H1 (cell line): ENCODE measurements at regions not wholly inside any gene's neighbourhood (a gene's known extent, or its start where the extent isn't known, plus 50 kb on each side); places are given as distances from the start of the nearest gene placed in this dataset.

Experiments
- HDAC6 ChIP-seq: IDR thresholded peaks from one replicate; pipeline ENCODE4 v1.7.1; 2012; ENCODE audit warnings: low read depth, mild to moderate bottlenecking, inconsistent platforms, low read length, moderate library complexity
- NRF1 ChIP-seq: IDR thresholded peaks from 2 replicates; pipeline ENCODE4 v1.6.1; 2011; ENCODE audit warnings: mild to moderate bottlenecking, low read depth, low read length, improper control_type of control experiment
- SP2 ChIP-seq: IDR thresholded peaks from 2 replicates; pipeline ENCODE4 v1.6.1; 2012; ENCODE audit warnings: mild to moderate bottlenecking, low read length, inconsistent platforms
- SRF ChIP-seq: IDR thresholded peaks from 2 replicates; pipeline ENCODE4 v1.6.1; 2011; ENCODE audit warnings: mild to moderate bottlenecking, low read depth, low read length, moderate library complexity
- SUZ12 ChIP-seq: fragments of 200-600 bp; sonication (generic); IDR thresholded peaks from 2 replicates; pipeline ENCODE4 v1.6.1; 2012; ENCODE audit warnings: mild to moderate bottlenecking, inconsistent platforms, low read length, moderate library complexity, mixed read lengths
- TF ChIP-seq, protein P1 (sequence below): fragments of 300-600 bp; sonication (generic); IDR thresholded peaks from 2 replicates; pipeline ENCODE4 v1.7.1; 2012; ENCODE audit warnings: low read length, moderate library complexity, mild to moderate bottlenecking, inconsistent platforms; ENCODE audit not compliant: insufficient replicate concordance
- TF ChIP-seq, protein P2 (sequence below): IDR thresholded peaks from 2 replicates; pipeline ENCODE4 v1.6.1; 2012; ENCODE audit warnings: low read length, inconsistent platforms

DNA sequence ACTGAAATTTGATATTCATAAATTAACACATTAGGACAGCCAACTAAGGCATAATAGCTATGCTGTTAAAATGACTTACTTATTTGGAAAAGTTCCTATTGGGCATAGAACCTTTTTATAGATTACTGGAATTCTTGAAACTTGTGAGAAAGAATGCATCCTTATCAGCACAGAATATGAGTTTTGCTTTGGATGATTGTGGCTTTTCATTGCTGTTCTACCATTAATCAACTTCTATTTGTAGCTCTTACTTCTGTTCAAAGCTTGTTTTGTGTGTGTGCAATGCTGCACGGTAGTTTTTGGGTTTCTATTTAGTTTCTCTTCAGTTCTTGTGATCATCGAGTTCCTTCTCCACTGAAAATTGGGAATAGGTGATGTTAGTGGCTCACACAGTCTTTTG is 152.4 kb upstream of the PELI2 start (continued):
- TF ChIP-seq, protein P1, sequence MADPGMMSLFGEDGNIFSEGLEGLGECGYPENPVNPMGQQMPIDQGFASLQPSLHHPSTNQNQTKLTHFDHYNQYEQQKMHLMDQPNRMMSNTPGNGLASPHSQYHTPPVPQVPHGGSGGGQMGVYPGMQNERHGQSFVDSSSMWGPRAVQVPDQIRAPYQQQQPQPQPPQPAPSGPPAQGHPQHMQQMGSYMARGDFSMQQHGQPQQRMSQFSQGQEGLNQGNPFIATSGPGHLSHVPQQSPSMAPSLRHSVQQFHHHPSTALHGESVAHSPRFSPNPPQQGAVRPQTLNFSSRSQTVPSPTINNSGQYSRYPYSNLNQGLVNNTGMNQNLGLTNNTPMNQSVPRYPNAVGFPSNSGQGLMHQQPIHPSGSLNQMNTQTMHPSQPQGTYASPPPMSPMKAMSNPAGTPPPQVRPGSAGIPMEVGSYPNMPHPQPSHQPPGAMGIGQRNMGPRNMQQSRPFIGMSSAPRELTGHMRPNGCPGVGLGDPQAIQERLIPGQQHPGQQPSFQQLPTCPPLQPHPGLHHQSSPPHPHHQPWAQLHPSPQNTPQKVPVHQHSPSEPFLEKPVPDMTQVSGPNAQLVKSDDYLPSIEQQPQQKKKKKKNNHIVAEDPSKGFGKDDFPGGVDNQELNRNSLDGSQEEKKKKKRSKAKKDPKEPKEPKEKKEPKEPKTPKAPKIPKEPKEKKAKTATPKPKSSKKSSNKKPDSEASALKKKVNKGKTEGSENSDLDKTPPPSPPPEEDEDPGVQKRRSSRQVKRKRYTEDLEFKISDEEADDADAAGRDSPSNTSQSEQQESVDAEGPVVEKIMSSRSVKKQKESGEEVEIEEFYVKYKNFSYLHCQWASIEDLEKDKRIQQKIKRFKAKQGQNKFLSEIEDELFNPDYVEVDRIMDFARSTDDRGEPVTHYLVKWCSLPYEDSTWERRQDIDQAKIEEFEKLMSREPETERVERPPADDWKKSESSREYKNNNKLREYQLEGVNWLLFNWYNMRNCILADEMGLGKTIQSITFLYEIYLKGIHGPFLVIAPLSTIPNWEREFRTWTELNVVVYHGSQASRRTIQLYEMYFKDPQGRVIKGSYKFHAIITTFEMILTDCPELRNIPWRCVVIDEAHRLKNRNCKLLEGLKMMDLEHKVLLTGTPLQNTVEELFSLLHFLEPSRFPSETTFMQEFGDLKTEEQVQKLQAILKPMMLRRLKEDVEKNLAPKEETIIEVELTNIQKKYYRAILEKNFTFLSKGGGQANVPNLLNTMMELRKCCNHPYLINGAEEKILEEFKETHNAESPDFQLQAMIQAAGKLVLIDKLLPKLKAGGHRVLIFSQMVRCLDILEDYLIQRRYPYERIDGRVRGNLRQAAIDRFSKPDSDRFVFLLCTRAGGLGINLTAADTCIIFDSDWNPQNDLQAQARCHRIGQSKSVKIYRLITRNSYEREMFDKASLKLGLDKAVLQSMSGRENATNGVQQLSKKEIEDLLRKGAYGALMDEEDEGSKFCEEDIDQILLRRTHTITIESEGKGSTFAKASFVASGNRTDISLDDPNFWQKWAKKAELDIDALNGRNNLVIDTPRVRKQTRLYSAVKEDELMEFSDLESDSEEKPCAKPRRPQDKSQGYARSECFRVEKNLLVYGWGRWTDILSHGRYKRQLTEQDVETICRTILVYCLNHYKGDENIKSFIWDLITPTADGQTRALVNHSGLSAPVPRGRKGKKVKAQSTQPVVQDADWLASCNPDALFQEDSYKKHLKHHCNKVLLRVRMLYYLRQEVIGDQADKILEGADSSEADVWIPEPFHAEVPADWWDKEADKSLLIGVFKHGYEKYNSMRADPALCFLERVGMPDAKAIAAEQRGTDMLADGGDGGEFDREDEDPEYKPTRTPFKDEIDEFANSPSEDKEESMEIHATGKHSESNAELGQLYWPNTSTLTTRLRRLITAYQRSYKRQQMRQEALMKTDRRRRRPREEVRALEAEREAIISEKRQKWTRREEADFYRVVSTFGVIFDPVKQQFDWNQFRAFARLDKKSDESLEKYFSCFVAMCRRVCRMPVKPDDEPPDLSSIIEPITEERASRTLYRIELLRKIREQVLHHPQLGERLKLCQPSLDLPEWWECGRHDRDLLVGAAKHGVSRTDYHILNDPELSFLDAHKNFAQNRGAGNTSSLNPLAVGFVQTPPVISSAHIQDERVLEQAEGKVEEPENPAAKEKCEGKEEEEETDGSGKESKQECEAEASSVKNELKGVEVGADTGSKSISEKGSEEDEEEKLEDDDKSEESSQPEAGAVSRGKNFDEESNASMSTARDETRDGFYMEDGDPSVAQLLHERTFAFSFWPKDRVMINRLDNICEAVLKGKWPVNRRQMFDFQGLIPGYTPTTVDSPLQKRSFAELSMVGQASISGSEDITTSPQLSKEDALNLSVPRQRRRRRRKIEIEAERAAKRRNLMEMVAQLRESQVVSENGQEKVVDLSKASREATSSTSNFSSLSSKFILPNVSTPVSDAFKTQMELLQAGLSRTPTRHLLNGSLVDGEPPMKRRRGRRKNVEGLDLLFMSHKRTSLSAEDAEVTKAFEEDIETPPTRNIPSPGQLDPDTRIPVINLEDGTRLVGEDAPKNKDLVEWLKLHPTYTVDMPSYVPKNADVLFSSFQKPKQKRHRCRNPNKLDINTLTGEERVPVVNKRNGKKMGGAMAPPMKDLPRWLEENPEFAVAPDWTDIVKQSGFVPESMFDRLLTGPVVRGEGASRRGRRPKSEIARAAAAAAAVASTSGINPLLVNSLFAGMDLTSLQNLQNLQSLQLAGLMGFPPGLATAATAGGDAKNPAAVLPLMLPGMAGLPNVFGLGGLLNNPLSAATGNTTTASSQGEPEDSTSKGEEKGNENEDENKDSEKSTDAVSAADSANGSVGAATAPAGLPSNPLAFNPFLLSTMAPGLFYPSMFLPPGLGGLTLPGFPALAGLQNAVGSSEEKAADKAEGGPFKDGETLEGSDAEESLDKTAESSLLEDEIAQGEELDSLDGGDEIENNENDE = no peak
- TF ChIP-seq SRF (no peak), SP2 (no peak), HDAC6 (no peak), SUZ12 (no peak), NRF1 (no peak)
- TF ChIP-seq, protein P2, sequence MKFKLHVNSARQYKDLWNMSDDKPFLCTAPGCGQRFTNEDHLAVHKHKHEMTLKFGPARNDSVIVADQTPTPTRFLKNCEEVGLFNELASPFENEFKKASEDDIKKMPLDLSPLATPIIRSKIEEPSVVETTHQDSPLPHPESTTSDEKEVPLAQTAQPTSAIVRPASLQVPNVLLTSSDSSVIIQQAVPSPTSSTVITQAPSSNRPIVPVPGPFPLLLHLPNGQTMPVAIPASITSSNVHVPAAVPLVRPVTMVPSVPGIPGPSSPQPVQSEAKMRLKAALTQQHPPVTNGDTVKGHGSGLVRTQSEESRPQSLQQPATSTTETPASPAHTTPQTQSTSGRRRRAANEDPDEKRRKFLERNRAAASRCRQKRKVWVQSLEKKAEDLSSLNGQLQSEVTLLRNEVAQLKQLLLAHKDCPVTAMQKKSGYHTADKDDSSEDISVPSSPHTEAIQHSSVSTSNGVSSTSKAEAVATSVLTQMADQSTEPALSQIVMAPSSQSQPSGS = no peak
